ENCODE measurements at regions not wholly inside any gene's neighbourhood (a gene's known extent, or its start where the extent isn't known, plus 50 kb on each side); places are given as distances from the start of the nearest gene placed in this dataset.

DNA sequence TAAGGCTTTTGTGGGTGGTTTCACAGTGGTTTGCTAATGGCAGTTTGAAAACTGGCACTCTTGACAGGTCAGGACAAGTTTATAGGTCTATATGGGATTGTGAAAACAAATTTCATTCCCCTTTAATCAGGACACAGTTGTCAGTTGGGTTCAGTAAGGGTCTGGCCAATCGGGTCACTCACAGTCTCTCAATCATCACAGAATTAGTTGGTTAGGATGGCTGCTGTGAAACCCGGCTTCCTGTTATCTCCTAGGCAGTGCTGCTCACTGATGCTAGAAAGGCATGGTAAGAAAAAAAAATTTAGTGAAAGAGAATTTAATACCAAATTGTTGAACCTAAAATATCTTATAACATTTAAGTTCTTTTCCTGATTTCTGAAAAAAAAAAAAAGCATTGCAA lies 1730.1 kb downstream of the EFNB2 start:
- no peak for TF ChIP-seq CTCF (IDR thresholded peaks at IDR 0.05; ENCODE audit: borderline replicate concordance, control extremely low read depth, extremely low read depth, insufficient read depth, missing control alignments)
- in situ Hi-C loops (cut with MboI; ENCODE audit: low sequenced_read_pairs, unreplicated experiment) = no loop called here
- DNase-seq (ENCODE audit: low spot score) = no peak

- no peak for DNase-seq (ENCODE audit: low spot score)
- no peak for TF ChIP-seq CTCF (IDR thresholded peaks at IDR 0.05; ENCODE audit: borderline replicate concordance, control extremely low read depth, extremely low read depth, insufficient read depth, missing control alignments)
- in situ Hi-C loops (cut with MboI; ENCODE audit: low sequenced_read_pairs, unreplicated experiment) = no loop called here
Observed at GRCh38 chr13:104799152-104799551, 1732.9 kb upstream of the SLC10A2 start.

GRCh38 chr13:104798486-104798885 lies 1732.3 kb upstream of the SLC10A2 start:
- TF ChIP-seq CTCF (IDR thresholded peaks at IDR 0.05; ENCODE audit: borderline replicate concordance, control extremely low read depth, extremely low read depth, insufficient read depth, missing control alignments) = no peak
- in situ Hi-C loops (cut with MboI; ENCODE audit: low sequenced_read_pairs, unreplicated experiment) = no loop called here
- DNase-seq (ENCODE audit: low spot score) = no peak

- TF ChIP-seq CTCF (IDR thresholded peaks at IDR 0.05; ENCODE audit: borderline replicate concordance, control extremely low read depth, extremely low read depth, insufficient read depth, missing control alignments) = no peak
- DNase-seq (ENCODE audit: low spot score) = no peak
- in situ Hi-C loops (cut with MboI; ENCODE audit: low sequenced_read_pairs, unreplicated experiment) = no loop called here
Observed at GRCh38 chr13:104796581-104796980, 1730.4 kb upstream of the SLC10A2 start.

DNA sequence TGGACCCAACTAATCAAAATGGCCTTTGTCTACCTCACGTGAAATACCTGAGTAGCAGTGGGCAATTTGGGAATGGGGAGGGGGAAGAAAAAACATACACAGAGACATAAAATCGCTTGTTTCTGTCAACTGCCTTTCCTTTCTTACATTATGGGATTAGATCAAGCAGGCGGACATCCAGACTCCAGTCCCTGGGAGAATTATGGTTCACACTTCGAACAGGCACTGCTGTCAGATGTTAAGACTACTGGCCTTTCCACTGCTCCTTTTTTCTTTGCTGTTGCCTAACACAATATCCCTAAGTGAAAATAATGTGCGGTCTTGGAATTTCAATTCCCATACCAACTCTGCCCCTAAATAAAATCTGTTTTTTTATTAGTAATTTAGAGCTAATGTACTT lies 1719.7 kb upstream of the SLC10A2 start:
- in situ Hi-C loops (cut with MboI; ENCODE audit: low sequenced_read_pairs, unreplicated experiment) = no loop called here
- no peak for DNase-seq (ENCODE audit: low spot score)
- TF ChIP-seq CTCF (IDR thresholded peaks at IDR 0.05; ENCODE audit: borderline replicate concordance, control extremely low read depth, extremely low read depth, insufficient read depth, missing control alignments) = no peak

DNA sequence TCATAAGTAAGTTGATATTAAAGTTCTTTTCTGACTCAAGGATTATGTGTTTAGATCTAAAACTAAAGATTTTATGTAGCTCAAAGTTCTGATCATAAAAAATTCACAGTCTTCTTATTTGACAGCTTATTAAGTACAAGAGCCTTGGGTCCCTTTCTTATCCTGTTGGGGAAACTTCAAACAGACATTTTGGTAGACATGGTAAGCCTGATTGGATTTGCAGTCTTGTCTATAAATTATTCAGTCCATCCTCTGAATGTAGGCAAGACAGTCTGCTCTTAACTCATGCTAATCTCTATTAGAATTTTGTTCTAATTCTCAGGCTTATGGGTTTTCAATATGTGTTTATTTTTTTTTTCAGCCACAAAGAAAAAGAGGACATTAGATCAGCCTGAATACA lies 1718.7 kb upstream of the SLC10A2 start:
- no peak for DNase-seq (ENCODE audit: low spot score)
- no peak for TF ChIP-seq CTCF (IDR thresholded peaks at IDR 0.05; ENCODE audit: borderline replicate concordance, control extremely low read depth, extremely low read depth, insufficient read depth, missing control alignments)
- in situ Hi-C loops (cut with MboI; ENCODE audit: low sequenced_read_pairs, unreplicated experiment) = no loop called here

GRCh38 chr13:104782741-104783140 lies 1716.5 kb upstream of the SLC10A2 start:
- in situ Hi-C loops (cut with MboI; ENCODE audit: low sequenced_read_pairs, unreplicated experiment) = no loop called here
- no peak for TF ChIP-seq CTCF (IDR thresholded peaks at IDR 0.05; ENCODE audit: borderline replicate concordance, control extremely low read depth, extremely low read depth, insufficient read depth, missing control alignments)
- no peak for DNase-seq (ENCODE audit: low spot score)

Measured in GM13976 (cell line).